Fibroblast of upper back skin (primary cell): ENCODE measurements at regions not wholly inside any gene's neighbourhood (a gene's known extent, or its start where the extent isn't known, plus 50 kb on each side); places are given as distances from the start of the nearest gene placed in this dataset.

Experiments
- DNase-seq: peaks from one replicate; pipeline ENCODE4 v3.0.0-alpha.2; 2013

DNA sequence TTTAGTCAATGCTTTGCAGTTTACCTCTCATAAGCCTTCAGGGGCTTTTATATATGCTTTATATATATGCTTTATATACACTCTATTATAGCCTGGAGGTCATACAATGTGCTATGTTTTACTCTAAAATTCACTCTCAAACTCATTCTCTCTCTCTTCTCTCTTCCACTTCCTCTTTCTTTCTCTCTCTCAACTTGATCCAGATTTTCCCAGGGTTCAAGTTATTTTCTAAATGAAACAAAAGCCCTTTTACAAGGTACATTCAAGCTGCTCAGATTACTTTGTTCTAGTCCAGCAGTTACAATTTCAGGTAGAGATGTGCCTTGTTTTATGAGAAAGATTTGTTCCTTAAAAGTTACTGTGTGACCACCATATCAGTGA, 79.6 kb upstream of the ACP3 start:
- DNase-seq: no peak

DNA sequence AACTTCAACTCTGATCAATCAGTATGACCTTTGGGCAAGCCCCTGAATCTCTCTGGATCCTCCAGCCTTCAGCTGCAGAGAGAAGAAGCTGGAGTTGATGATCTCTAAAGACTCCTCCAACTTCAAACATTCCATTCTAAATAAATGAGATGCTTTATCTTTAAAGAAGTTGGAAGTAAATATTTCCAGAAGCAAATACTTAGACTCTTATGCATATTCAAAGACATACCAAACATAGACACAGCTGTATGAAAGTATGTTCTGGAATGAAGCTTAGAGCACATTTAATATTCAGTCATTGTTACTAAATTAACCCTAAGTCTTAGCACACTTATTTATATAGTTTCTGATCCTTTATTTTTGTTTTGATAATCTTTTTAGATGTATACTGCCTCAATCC, 77.6 kb upstream of the ACP3 start:
- DNase-seq: no peak

DNA sequence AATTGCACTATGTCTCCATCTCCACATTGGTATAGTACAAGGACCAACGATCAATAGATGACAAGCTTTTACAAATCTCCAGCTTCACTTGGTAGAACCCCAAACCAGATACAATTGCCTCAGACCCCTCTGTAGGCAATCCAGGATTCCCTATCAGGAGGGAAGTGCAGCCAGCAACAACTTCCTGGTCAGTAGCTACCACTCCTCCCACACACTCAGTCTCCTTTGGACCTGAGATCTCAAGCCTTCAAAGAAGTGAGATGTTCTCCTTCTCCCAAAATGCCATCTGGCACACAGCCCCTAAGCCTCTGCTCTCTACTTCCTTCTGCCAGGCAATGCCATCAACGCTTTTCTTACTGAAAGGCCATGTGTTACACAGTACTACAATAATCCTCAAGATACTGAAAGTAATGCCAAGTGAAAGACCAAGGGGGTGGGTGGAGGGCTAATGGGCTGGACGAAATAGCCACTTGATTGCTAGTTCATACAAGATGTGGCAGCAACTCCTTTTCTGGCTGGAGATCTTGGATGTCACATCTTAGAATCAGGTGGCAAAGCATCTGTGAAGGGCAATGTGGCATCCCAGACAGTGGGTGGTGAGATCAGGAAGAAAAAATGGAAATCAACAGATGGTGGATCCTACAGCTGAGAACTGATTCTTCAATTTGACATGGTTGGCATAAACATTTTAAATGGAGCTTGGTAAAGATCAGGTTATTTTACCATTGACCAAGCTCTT, 75.3 kb upstream of the ACP3 start:
- no peak for DNase-seq

DNA sequence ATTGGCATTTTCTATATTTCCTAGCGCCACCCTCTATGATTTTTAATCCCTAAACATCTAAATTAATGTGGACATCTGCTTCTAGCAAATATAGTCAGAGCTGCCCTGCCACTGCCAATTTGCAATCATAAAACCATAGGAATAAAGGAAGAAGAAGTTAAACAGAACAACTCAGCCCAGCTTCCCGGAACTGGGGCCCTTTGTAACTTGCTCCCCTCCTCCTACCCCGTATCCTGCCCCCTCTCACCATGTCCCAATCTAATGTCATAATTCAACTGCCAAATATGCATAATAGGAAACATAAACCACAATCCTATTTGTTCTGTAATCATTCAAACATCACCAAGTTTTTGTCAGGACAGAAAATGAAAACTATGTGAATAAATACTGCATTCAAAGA, 74.4 kb upstream of the ACP3 start:
- no peak for DNase-seq

DNA sequence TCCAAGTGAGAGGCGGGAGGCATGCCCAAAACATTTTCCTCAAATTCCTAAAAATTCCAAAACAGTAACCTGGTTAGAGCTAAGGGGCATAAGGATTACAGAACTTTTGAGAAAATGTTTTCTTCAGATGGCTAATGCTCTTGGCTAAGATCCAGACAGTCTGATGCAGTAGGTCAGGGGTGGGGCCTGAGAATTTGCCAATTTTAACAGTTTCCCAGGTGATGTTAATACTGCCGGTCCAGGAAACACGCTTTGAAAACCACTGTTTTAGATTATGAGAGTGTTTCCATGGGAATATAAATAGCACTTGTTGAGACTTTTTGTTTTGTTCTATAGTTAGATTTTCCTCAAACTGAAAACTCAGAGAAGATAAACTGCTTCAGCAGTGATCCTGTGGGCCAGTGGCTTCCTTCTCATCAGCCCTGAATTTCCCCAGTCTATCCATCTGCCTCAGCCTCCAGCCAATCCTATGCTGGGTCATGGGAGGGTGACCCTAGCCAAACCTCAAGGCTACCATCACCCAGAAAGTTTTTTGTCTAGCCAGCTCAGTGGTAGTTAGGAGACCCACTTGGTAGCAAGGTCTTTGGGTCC, 71.6 kb upstream of the ACP3 start:
- DNase-seq: no peak

DNA sequence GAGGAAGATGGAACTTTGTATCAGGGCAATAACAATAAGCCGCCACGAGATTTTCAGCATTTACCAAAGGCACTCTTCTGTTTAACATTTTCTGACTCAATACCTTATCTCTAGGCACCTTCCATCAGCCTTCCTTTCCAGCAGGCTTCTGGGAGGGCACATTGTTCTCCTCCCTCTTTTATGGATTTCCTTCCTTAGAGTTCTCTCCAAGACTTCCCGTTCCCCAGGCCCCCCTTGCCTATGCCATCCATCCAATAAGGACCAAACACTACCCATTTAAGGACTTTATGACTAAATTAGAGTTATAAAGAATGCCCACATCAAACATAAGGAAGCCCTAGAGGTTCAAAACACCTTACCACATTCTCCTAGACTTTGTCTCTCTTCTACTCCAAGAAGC, 71.0 kb upstream of the ACP3 start:
- no peak for DNase-seq

DNA sequence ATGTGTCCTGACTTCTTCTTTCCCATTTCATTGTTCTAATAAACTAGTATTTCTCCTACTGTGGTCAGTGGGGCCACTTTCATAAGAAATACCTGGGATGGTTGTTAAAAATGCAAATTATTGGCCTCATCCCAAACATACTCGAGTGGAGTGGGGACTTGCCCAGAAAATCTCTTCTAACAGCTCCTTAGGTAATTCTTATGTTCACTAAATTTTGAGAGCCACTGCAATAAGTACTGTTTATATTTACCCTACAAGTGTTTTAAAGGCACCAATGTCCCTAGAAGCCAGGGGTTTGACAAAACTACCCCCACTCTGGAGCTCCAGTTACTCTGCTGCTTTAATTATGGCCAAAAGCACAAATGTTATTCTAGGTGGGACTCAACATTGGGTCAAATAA, 70.0 kb upstream of the ACP3 start:
- DNase-seq: no peak

DNA sequence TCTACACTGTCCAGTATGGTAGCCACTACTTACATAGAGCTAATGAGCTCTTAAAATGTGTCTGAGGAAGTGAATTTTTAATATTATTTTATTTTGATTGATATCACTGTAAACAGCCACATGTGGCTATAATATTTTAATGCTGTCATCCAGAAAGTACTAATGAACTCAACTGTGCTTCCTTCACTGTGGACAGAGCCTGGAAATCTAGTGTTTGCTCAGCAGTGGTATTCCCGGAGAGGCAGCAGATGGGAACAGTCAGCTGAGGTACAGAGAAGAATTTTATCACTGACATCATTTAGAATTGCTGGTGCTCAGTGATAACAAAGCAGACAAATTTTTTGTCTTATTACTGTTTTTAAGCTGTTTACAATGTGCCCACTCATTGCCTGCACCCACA, 68.7 kb upstream of the ACP3 start:
- DNase-seq: no peak

DNA sequence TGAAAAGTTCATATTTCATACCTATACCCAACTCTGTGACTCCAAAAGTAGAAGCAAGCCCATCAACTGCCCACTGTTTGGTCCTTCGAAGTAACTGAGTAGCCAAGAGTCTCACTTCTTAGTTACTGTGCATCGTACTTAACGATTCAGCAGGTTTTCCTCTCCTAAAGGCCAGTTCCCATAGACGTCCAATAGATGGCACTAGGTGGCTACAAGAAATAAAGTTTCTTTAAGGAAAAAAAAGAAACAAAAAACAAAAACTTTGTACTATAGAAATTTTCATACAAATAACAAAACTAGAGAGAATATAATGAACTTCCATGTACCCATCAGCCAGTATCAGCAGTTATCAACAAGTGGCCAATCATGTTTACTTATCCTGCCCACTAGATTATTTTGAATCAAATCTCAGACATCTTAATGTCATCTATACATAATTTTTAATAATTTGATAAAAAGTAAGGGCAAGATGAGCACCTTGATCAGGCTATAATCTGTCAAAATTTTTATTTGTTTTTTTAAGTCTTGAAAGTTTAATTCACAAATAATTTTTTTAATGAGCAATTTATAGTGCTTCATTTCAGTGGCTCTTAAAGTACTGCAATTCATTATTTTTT, 63.8 kb upstream of the ACP3 start:
- peak; percentile 60 for DNase-seq

DNA sequence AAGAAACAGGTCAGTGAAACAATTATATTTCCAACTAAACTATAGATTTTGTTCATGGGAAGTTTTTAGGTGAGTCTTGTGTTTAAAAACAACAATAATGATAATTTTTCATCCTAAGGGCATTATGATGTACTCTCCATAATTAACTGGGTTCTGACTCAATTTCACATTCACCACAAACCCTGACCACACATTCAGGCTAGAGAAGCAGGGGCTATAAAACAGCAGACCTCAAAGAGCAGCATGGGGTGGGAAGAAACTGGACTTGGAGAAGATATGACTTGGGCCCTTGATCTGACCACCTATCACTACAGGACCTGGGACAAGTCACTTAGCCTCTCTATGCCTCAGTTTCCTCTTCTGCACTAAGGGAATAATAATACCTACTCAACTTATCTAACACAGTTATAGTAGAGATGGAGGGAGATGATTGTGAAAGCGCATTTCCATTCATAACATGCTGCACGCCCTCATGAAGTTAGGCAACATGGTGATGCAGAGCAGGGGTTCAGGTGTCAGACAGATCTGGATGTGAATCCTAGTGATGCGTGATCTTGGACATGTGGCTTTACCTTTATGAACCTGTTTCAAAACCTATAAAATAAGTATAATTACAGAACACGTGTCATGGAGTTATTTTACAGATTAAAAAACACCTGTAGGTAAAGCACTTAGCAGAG, 63.0 kb upstream of the ACP3 start:
- peak; percentile 10 for DNase-seq

DNA sequence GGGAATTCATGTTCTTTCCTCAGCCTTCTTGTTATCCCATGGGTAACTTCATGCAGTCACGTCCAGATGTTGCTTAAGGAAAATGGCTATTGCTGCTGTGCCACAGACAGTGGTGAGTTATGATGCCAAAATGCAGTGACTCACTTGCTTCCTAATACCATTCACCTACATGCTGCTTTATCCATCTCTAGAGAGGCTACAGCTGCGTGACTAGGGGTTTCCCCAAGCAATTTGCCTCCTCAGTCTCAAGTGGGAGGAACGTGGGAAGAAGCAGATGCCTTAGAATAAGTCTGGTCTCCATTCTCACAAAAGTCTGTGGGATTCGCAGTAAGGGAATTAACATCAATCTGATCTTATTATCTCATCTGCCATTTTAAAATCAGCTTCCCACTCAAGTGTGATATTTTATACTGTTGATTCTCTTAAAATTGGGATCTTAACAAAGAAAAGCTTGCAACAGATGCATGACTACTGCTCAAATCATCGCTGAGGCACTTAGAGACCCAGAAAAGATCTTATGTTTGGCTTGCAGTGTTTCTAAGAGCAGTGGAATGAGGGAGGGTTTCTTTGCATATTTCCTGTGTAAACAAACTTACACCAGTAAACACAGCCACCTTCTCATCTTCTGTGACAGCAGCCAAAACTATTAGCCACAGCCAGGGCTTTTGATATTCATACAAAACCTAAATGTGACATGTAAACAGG, 62.0 kb upstream of the ACP3 start:
- peak; percentile 77 for DNase-seq

DNA sequence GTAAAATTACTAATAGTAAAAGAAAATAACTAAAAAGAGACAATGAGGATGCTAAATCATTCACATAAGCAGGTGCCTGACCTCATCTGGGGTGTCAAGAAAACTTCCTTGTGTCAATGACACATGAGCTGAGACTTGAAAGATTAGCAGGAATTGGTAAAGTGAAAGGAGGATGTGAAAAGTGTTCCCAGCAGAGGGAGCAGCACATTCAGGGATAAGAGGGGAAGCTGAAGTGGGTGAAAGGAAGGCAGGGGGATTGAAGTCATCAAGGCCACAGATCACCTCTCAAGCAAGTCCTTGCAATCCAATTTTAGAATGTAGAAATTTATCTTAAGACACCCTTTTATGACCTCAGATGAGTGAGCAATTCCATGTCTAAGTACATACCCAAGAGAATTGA, 60.2 kb upstream of the ACP3 start:
- peak; percentile 62 for DNase-seq

DNA sequence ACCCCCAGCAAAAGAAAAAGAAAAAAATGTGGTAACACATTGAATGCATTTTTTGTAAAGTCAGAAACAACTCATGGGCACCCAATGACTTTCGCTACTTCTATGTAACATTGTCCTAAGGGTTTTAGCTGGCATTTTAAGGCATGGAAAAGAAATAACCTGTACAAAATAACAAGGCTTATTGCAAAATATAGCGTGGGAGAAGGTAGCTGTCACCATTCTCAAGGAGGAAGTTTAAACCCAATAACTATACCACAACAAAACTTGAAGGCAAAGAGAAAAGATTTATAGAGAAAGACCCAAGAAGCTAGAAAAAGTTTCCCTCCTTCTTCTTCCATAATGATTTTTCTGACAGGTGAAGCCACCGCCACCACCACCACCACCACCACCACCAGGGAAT, 55.7 kb upstream of the ACP3 start:
- DNase-seq: no peak

DNA sequence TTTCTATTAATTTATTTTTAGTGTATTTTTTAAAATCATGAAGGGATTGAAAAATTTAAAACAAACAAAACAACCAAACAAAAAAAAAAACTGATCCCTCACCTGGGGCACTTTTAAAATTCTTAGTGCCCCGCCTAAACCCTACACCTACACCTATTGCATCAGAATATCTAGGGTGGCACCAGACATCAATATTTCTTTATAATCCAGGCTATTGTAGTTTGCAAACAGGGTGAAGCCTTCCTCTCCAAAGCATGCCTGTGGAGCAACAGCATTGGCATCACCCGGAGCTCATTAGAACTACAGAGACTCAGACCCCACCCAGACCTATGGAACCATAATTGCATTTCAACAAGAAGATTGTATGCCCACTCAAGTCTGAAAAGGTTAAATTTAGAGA, 54.9 kb upstream of the ACP3 start:
- DNase-seq: no peak

DNA sequence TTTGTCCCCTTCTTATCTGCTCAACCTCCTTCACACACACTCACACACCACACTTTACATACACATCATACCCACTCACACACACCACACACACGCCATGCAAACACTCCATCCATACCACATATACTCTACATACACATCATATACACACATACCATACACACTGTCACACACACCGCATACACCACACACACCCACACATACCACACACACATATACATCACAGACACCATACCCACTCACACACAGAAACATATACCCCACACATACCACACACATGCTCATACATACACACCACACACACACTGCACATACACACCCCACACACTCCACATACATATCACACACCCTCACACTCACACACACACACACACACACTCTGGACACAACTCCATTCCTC, 54.3 kb upstream of the ACP3 start:
- DNase-seq: no peak

DNA sequence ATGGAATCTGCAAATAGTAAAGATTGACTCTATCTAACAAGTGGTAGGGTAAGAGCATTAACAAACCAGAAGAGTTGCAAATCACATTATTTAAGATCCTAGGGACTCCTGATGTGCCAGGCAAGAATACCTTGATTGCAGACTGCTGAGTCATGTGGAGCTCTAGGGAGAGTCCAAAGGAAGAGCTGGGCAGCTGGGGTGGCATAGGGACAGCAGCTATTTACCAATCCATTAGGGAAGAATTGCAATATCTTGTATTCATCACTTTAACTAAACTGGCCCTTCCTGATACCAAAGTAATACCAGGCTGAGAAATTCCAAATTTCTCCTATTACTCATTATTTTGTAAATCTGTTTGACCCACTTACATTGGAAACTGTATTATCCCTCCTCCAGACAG, 52.2 kb upstream of the ACP3 start:
- DNase-seq: no peak

DNA sequence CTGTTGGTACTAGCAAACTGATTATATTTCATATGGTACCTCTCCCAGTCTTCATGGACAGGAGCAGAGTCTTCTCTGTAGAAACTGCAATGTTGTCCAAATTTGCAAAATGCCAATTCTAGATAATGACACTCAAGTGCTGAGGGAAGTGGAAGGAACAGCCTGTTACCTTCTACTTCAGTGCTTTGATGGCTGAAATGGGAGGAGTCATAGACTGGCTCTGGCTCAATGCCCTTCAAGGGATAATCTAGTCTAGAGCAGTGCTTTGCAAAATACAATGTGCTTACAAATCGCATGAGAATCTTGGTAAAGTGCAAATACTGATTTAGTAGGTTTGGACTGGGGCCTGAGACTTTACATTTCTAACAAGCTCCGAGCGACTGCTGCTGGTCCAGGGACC, 51.7 kb upstream of the ACP3 start:
- no peak for DNase-seq

DNA sequence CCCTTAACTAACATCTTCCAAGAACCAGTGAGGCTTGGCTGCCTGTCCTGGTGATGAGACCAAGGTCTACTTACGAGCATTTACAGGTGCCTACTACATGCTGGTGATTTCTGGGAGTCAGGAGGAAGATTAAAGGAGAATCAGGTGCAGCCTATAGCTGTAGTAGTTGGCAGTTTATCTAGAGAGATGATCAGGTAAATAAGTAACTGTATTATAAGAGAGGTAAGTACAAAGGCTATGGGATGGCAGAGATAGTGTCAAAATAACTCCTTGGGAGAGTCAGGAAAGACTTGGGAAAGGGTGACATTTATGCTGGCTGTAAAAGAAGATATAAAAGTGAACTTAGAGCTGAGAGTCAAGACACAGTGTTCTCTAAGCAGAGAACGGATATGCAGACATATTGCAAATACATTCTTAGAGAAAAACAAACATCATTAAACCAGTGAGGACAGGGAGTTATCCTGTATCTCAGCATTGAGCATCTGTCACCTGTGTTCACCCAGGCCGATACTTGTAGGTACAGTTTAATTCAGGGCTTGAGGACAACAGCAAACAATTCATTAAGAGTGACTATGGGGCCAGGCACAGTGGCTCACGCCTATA, 49.7 kb upstream of the ACP3 start:
- no peak for DNase-seq
